Stimulated activated memory B cell treated with anti-CD40 and anti-IgM and Interleukin-4, amounts not matched to agents 10 μg/mL and 1 μg/mL and 100 μg/mL, for 72 hours (primary cell): ENCODE measurements at regions not wholly inside any gene's neighbourhood (a gene's known extent, or its start where the extent isn't known, plus 50 kb on each side); places are given as distances from the start of the nearest gene placed in this dataset.
"Not testable (repeated sequence)": the region's sequence is repeated elsewhere in the genome, so short reads cannot be mapped to it uniquely, and the experiment has no call there.

ENCODE experiments used
- ATAC-seq: fragments of 150-1000 bp; cut with Tn5 transposase; 2 replicates; pipeline ENCODE4 v1.10.0; 2021
- H3K27ac Mint-ChIP-seq: one replicate; pipeline ENCODE4 v1.8.0; 2022; ENCODE audit warnings: mild to moderate bottlenecking, mixed read lengths
- H3K27me3 Mint-ChIP-seq: one replicate; pipeline ENCODE4 v1.8.0; 2022; ENCODE audit warnings: mixed read lengths
- H3K36me3 Mint-ChIP-seq: one replicate; pipeline ENCODE4 v1.8.0; 2022; ENCODE audit warnings: mixed read lengths
- H3K4me1 Mint-ChIP-seq: one replicate; pipeline ENCODE4 v1.8.0; 2022; ENCODE audit warnings: mixed read lengths
- H3K4me3 Mint-ChIP-seq: one replicate; pipeline ENCODE4 v1.8.0; 2022; ENCODE audit warnings: mild to moderate bottlenecking, moderate library complexity, mixed read lengths
- H3K9me3 Mint-ChIP-seq: one replicate; pipeline ENCODE4 v1.8.0; 2022; ENCODE audit warnings: mixed read lengths

DNA sequence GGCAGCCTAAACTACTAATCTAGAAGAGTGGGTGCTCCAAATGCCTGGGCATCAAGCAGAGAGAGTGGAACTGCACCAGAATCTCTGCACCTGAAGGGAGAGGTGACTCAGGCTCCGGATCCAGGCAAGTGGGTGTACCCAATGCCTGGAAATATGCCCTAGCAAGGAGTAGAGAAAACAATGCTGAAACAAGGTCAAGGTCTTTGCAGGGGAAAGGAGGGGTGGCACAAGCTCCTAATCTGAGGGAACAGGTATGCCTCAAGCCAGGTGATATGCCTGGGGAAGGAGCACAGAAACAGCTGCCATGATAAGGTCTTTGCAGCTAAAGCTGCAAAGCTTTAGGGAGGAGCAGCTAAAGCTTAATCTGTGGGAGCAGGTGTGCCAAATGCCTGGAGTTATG is 136.0 kb upstream of the KITLG start:
- no peaks in the 10 kb centered on the region for H3K27me3 Mint-ChIP-seq
- no peak overlapping the region for H3K27ac Mint-ChIP-seq
- no peaks in the 10 kb centered on the region for H3K4me1 Mint-ChIP-seq

GRCh38 chr12:88715673-88716072 is 135.4 kb upstream of the KITLG start:
- Mint-ChIP-seq H3K36me3 (no peaks in the 10 kb centered on the region), H3K27ac (no peak overlapping the region), H3K27me3 (no peaks in the 10 kb centered on the region), H3K4me3 (no peak overlapping the region), H3K4me1 (no peaks in the 10 kb centered on the region), H3K9me3 (no peaks in the 10 kb centered on the region)
- ATAC-seq: no peak

More for the DNA sequence above, 136.0 kb upstream of the KITLG start:
- no peaks in the 10 kb centered on the region for H3K9me3 Mint-ChIP-seq
- H3K4me3 Mint-ChIP-seq: no peak overlapping the region
- ATAC-seq: no peak
- no peaks in the 10 kb centered on the region for H3K36me3 Mint-ChIP-seq

DNA sequence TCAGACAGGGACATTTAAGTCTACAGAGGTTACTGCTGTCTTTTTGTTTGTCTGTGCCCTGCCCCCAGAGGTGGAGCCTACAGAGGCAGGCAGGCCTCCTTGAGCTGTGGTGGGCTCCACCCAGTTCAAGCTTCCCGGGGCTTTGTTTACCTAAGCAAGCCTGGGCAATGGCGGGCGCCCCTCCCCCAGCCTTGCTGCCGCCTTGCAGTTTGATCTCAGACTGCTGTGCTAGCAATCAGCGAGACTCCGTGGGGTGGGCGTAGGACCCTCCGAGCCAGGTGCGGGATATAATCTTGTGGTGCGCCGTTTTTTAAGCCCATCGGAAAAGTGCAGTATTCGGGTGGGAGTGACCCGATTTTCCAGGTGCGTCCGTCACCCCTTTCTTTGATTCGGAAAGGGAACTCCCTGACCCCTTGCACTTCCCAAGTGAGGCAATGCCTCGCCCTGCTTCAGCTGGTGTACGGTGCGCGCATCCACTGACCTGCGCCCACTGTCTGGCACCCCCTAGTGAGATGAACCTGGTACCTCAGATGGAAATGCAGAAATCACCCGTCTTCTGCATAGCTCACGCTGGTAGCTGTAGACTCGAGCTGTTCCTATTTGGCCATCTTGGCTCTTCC is 134.1 kb upstream of the KITLG start:
- not testable (repeated sequence) for H3K4me3 Mint-ChIP-seq, H3K27ac Mint-ChIP-seq, H3K4me1 Mint-ChIP-seq

GRCh38 chr12:88707800-88708199 is 127.5 kb upstream of the KITLG start:
- Mint-ChIP-seq H3K27me3 (no peaks in the 10 kb centered on the region), H3K27ac (no peak overlapping the region), H3K4me1 (no peaks in the 10 kb centered on the region), H3K9me3 (peaks cover 13% of the 10 kb centered on the region), H3K4me3 (no peak overlapping the region), H3K36me3 (no peaks in the 10 kb centered on the region)
- no peak for ATAC-seq

More for the DNA sequence above, 134.1 kb upstream of the KITLG start:
- H3K9me3 Mint-ChIP-seq, H3K36me3 Mint-ChIP-seq, ATAC-seq, H3K27me3 Mint-ChIP-seq: not testable (repeated sequence)

DNA sequence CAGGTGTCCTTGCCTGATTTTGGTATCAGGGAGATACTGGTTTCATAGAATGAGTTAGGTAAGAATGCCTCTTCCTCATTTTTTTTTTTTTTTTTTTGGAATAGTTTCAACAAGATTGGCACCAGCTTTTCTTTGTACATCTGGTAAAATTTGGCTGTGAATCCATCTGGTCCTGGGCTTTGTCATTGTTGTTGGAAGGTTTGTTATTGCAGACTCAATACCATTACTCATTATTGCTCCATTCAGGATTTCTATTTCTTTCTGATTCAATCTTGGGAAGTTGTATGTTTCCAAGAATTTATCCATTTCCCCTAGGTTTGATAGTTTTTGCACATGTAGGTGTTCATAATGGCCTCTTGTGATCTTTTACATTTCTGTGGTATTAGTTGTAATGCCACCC is 126.0 kb upstream of the KITLG start:
- no peak for ATAC-seq
- Mint-ChIP-seq H3K9me3 (peaks cover 13% of the 10 kb centered on the region), H3K27ac (no peak overlapping the region), H3K4me3 (no peak overlapping the region), H3K4me1 (no peaks in the 10 kb centered on the region), H3K27me3 (no peaks in the 10 kb centered on the region), H3K36me3 (no peaks in the 10 kb centered on the region)

GRCh38 chr12:88703790-88704189 is 123.5 kb upstream of the KITLG start:
- Mint-ChIP-seq H3K27me3 (no peaks in the 10 kb centered on the region), H3K27ac (no peak overlapping the region), H3K36me3 (no peaks in the 10 kb centered on the region), H3K4me1 (no peaks in the 10 kb centered on the region), H3K9me3 (peaks cover 10% of the 10 kb centered on the region), H3K4me3 (no peak overlapping the region)
- no peak for ATAC-seq

DNA sequence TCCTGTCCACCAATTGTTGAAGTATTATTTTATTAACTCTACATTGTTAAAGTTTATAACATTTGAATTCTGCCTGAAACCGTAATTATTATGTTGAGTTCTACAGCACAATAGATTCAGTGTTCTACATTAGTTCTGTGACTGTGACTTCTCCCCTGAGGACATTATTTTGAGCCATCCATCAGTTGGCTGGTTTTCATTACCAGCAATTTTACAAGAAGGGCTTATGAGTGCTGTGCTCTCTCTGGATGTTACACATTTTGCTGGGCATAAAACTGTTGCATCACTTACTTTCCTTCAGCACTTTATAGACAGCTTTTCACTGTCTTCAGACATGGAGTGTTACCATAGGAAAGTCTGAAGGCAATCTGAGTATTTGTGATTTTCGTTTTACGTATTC is 118.2 kb upstream of the KITLG start:
- Mint-ChIP-seq H3K27me3 (no peaks in the 10 kb centered on the region), H3K36me3 (no peaks in the 10 kb centered on the region), H3K4me3 (no peak overlapping the region), H3K4me1 (no peaks in the 10 kb centered on the region), H3K9me3 (peaks cover 6% of the 10 kb centered on the region), H3K27ac (no peak overlapping the region)
- ATAC-seq: no peak

DNA sequence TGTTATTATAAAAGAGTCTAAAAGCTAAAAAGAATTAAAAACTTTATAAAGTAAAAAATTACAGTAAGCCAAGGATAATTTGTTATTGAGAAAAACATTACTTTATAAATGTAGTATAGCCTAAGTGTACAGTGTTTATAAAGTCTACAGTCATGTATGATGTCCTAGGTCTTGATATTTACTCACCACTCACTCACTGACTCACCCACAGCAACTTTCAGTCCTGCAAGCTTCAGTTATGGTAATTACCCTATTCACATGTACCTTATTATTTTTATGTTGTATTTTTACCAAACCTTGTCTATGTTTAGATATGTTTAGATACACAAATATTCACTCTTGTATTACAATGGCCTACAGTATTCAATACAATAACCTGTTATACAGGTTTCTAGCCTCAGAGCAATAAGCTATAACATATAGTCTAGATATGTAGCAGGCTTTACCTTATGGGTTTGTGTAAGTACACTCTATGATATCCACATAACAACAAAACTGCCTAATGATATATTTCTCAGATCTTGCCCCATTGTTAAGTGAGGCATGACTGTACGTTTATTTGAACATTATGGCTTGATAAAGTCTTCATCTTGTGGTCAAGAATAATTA is 113.7 kb upstream of the KITLG start:
- H3K9me3 Mint-ChIP-seq: peaks cover 6% of the 10 kb centered on the region
- ATAC-seq: no peak

DNA sequence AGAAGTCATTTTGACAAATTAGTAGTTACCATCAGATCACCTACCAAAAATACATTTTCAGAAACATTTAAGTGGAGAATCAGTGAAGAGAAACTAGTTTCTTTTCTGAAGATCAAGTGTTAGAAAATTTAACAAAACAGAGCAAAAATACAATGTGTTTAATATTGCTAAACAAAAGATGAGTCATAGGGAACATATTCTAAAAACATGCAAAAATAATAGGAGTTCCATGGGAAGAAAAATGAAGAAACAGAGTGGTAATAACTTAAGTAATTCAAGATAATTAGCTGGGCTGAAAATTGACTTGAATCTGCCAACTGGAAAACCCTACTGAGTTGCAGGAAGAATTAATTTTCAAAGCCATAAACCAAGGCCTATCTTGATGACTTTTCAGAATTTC is 111.5 kb upstream of the KITLG start:
- Mint-ChIP-seq H3K4me1 (no peaks in the 10 kb centered on the region), H3K9me3 (peaks cover 6% of the 10 kb centered on the region), H3K27ac (no peak overlapping the region), H3K36me3 (no peaks in the 10 kb centered on the region), H3K4me3 (no peak overlapping the region), H3K27me3 (no peaks in the 10 kb centered on the region)
- no peak for ATAC-seq

More for the DNA sequence above, 113.7 kb upstream of the KITLG start:
- H3K27me3 Mint-ChIP-seq: no peaks in the 10 kb centered on the region
- H3K27ac Mint-ChIP-seq: no peak overlapping the region
- H3K36me3 Mint-ChIP-seq: no peaks in the 10 kb centered on the region
- no peaks in the 10 kb centered on the region for H3K4me1 Mint-ChIP-seq
- no peak overlapping the region for H3K4me3 Mint-ChIP-seq

GRCh38 chr12:88684610-88685009 is 104.3 kb upstream of the KITLG start:
- no peak for ATAC-seq
- H3K9me3 Mint-ChIP-seq: no peaks in the 10 kb centered on the region
- H3K4me3 Mint-ChIP-seq: no peak overlapping the region
- H3K4me1 Mint-ChIP-seq: no peaks in the 10 kb centered on the region
- no peak overlapping the region for H3K27ac Mint-ChIP-seq
- H3K36me3 Mint-ChIP-seq: no peaks in the 10 kb centered on the region
- no peaks in the 10 kb centered on the region for H3K27me3 Mint-ChIP-seq

DNA sequence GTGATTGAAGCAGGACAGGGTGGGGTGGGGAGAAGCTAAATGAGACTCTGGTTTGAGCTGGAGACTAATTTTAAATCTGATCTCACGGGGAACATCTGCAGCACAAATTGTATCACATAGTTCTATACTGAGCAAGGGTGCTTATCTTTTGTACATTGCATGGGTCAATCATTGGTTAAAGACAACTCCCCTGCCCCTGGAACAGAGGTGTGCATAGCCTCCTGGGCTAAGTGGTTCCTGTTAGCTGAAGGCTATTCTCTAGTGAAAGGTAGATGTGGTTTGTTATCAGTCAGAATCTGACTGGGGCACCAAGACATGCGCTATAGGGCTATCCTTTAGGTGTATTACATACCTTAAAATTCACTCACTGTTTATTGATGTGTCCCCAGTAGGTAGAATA is 103.9 kb upstream of the KITLG start:
- Mint-ChIP-seq H3K27me3 (no peaks in the 10 kb centered on the region), H3K27ac (no peak overlapping the region), H3K9me3 (no peaks in the 10 kb centered on the region), H3K4me1 (no peaks in the 10 kb centered on the region), H3K4me3 (no peak overlapping the region), H3K36me3 (no peaks in the 10 kb centered on the region)
- no peak for ATAC-seq

GRCh38 chr12:88683628-88684027 is 103.4 kb upstream of the KITLG start:
- H3K27ac Mint-ChIP-seq: no peak overlapping the region
- no peaks in the 10 kb centered on the region for H3K36me3 Mint-ChIP-seq

GRCh38 chr12:88681271-88681670 is 101.0 kb upstream of the KITLG start:
- H3K4me1 Mint-ChIP-seq: no peaks in the 10 kb centered on the region
- H3K27me3 Mint-ChIP-seq: no peaks in the 10 kb centered on the region
- ATAC-seq: peak; percentile 18
- no peak overlapping the region for H3K27ac Mint-ChIP-seq
- no peaks in the 10 kb centered on the region for H3K36me3 Mint-ChIP-seq
- no peaks in the 10 kb centered on the region for H3K9me3 Mint-ChIP-seq
- no peak overlapping the region for H3K4me3 Mint-ChIP-seq

More at GRCh38 chr12:88683628-88684027, 103.4 kb upstream of the KITLG start:
- Mint-ChIP-seq H3K4me3 (no peak overlapping the region), H3K4me1 (no peaks in the 10 kb centered on the region), H3K27me3 (no peaks in the 10 kb centered on the region), H3K9me3 (no peaks in the 10 kb centered on the region)
- no peak for ATAC-seq

DNA sequence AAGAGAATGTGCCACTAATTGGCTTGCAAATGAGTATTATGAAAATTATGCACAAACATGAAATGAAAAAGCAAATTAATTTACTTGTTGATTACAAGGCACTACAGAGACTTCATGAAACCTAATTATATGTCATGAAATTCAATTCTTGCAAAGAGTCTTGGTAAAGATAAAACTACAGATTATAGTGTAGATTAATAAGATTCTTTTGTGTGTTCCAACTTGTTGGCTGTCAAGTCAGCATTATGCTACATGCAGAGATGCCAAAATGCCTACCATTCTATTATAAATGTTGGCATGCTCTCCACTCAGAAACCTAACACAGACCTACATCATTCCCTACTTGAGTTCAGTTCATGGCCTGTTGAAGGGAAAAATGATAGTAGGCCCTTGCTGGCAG is 97.2 kb upstream of the KITLG start:
- no peaks in the 10 kb centered on the region for H3K36me3 Mint-ChIP-seq
- H3K4me3 Mint-ChIP-seq: no peak overlapping the region
- no peaks in the 10 kb centered on the region for H3K27me3 Mint-ChIP-seq
- no peaks in the 10 kb centered on the region for H3K4me1 Mint-ChIP-seq
- ATAC-seq: no peak
- no peak overlapping the region for H3K27ac Mint-ChIP-seq
- H3K9me3 Mint-ChIP-seq: no peaks in the 10 kb centered on the region

DNA sequence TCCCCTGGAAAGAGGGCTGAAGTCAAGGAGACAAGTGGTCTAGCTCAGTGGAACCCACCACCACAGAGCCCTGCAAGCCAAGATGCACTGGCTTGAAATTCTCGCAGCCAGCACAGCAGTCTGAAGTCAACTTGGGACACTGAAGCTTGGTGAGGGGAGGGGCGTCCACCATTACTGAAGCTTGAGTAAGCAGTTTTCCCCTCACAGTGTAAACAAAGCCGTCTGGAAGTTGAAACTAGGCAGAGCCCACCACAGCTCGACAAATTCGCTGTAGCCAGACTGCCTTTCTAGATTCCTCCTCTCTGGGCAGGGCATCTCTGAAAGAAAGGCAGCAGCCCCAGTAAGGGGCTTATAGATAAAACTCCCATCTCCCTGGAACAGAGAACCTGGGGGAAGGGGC is 87.3 kb upstream of the KITLG start:
- H3K4me3 Mint-ChIP-seq, H3K27me3 Mint-ChIP-seq, H3K36me3 Mint-ChIP-seq, H3K9me3 Mint-ChIP-seq, H3K4me1 Mint-ChIP-seq, ATAC-seq, H3K27ac Mint-ChIP-seq: not testable (repeated sequence)

GRCh38 chr12:88665071-88665470 is 84.8 kb upstream of the KITLG start:
- Mint-ChIP-seq H3K27me3 (no peaks in the 10 kb centered on the region), H3K4me3 (no peak overlapping the region), H3K9me3 (peaks cover under 1% of the 10 kb centered on the region), H3K27ac (no peak overlapping the region), H3K4me1 (no peaks in the 10 kb centered on the region), H3K36me3 (no peaks in the 10 kb centered on the region)
- ATAC-seq: no peak
